BE2C (cell line): ENCODE measurements at regions not wholly inside any gene's neighbourhood (a gene's known extent, or its start where the extent isn't known, plus 50 kb on each side); places are given as distances from the start of the nearest gene placed in this dataset.

Experiments used
- DNase-seq: peaks from one replicate; pipeline ENCODE4 v3.0.0-alpha.2; 2020
- H3K27me3 ChIP-seq: fragments of 250-450 bp; sonication (Bioruptor Pico); 2 replicates; pipeline ENCODE4 v1.5.1; 2020; ENCODE audit warnings: mild to moderate bottlenecking
- H3K36me3 ChIP-seq: fragments of 250-450 bp; sonication (Bioruptor Pico); 2 replicates; pipeline ENCODE4 v1.5.1; 2020; ENCODE audit warnings: mild to moderate bottlenecking
- H3K4me1 ChIP-seq: fragments of 250-450 bp; sonication (Bioruptor Pico); 2 replicates; pipeline ENCODE4 v1.5.1; 2020
- H3K4me3 ChIP-seq: 2 replicates; pipeline ENCODE4 v1.5.1; 2011; ENCODE audit warnings: low read depth, low read length
- H3K9me3 ChIP-seq: fragments of 250-450 bp; sonication (Bioruptor Pico); 2 replicates; pipeline ENCODE4 v1.5.1; 2020
- CTCF ChIP-seq: IDR thresholded peaks from 2 replicates; pipeline ENCODE4 v1.5.1; 2012; ENCODE audit warnings: mild to moderate bottlenecking, low read depth, low read length

GRCh38 chr5:20291766-20292165 is 303.8 kb upstream of the CDH18 start:
- H3K27me3 ChIP-seq: no peaks in the 10 kb centered on the region
- DNase-seq: no peak

GRCh38 chr5:20287640-20288039 is 299.6 kb upstream of the CDH18 start:
- H3K9me3 ChIP-seq: no peaks in the 10 kb centered on the region
- H3K27me3 ChIP-seq: no peaks in the 10 kb centered on the region
- DNase-seq: no peak
- no peak overlapping the region for H3K4me3 ChIP-seq
- H3K36me3 ChIP-seq: no peaks in the 10 kb centered on the region
- no peak for TF ChIP-seq CTCF
- peaks cover 3% of the 10 kb centered on the region for H3K4me1 ChIP-seq

More at GRCh38 chr5:20291766-20292165, 303.8 kb upstream of the CDH18 start:
- H3K4me3 ChIP-seq: no peak overlapping the region
- H3K36me3 ChIP-seq: no peaks in the 10 kb centered on the region
- no peak for TF ChIP-seq CTCF
- no peaks in the 10 kb centered on the region for H3K9me3 ChIP-seq
- H3K4me1 ChIP-seq: peaks cover 3% of the 10 kb centered on the region

- H3K4me1 ChIP-seq: peaks cover 3% of the 10 kb centered on the region
- no peak for TF ChIP-seq CTCF
- no peak for DNase-seq
- no peaks in the 10 kb centered on the region for H3K9me3 ChIP-seq
- H3K4me3 ChIP-seq: no peak overlapping the region
- H3K27me3 ChIP-seq: no peaks in the 10 kb centered on the region
- H3K36me3 ChIP-seq: no peaks in the 10 kb centered on the region
These were observed 298.5 kb upstream of the CDH18 start for GRCh38 chr5:20286512-20286911.

- no peak overlapping the region for H3K4me3 ChIP-seq
- no peaks in the 10 kb centered on the region for H3K36me3 ChIP-seq
- no peaks in the 10 kb centered on the region; the same call in none of the 2 replicates for H3K4me1 ChIP-seq
- no peak for DNase-seq
- no peaks in the 10 kb centered on the region for H3K9me3 ChIP-seq
- H3K27me3 ChIP-seq: no peaks in the 10 kb centered on the region
- no peak for TF ChIP-seq CTCF
These were observed 288.9 kb upstream of the CDH18 start for GRCh38 chr5:20276959-20277263.

GRCh38 chr5:20276061-20276958 is 288.3 kb upstream of the CDH18 start:
- DNase-seq: no peak

More at GRCh38 chr5:20276061-20276958, 288.3 kb upstream of the CDH18 start:
- Histone ChIP-seq H3K4me1 (no peaks in the 10 kb centered on the region; the same call in none of the 2 replicates), H3K4me3 (no peak overlapping the region), H3K36me3 (no peaks in the 10 kb centered on the region), H3K9me3 (no peaks in the 10 kb centered on the region), H3K27me3 (no peaks in the 10 kb centered on the region)
- TF ChIP-seq CTCF: no peak
